Esophagus muscularis mucosa (tissue), 3 donors: ENCODE measurements at regions not wholly inside any gene's neighbourhood (a gene's known extent, or its start where the extent isn't known, plus 50 kb on each side); places are given as distances from the start of the nearest gene placed in this dataset.

Experiments used
- POLR2A ChIP-seq: fragments of 450-650 bp; IDR thresholded peaks from one replicate; pipeline ENCODE4 v1.6.1; 2017; ENCODE audit warnings: antibody characterized with exemption, moderate library complexity, mild to moderate bottlenecking, low read depth
- POLR2AphosphoS5 ChIP-seq, 2 donors: sonication (generic); formaldehyde crosslinking; IDR thresholded peaks; one replicate each; pipeline ENCODE4 v1.6.1; 2017; ENCODE audit warnings: antibody characterized with exemption in 2 of 2
- TF ChIP-seq, protein P1 (sequence below), 3 experiments: fragments of 200-600 bp in 2 of 3; fragments of 450-650 bp in 1 of 3; sonication (generic) in 2 of 3; IDR thresholded peaks; one replicate each; pipeline ENCODE4 v1.5.1; 2017 to 2019; ENCODE audit warnings: antibody characterized with exemption in 3 of 3, mild to moderate bottlenecking in 2 of 3, moderate library complexity in 1 of 3

DNA sequence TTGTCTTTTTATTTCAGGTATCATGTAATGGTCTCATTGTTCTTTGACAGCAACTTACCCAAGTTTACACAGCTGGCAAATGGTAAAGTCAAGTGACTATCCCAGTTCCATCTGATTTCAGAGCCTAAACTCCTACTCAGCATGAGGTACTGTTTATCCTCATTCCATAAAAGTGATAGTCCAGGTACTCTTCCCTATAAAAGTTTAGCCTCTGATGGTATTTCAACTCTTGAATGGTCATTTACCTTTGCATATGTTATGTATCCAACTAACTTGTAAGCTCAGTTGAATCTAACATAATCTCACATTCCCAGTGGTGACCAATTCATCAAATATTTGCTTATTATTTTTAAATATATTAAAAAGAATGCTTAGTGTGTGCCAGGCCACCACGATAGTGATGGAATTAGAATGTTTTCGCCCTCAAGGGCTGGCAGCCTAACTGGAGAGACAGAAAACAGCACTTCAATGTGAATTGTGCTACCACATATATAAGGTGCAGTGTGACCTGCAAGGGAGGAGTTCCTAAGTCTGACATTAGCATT lies 307.1 kb downstream of the CTH start:
- TF ChIP-seq, protein P1, sequence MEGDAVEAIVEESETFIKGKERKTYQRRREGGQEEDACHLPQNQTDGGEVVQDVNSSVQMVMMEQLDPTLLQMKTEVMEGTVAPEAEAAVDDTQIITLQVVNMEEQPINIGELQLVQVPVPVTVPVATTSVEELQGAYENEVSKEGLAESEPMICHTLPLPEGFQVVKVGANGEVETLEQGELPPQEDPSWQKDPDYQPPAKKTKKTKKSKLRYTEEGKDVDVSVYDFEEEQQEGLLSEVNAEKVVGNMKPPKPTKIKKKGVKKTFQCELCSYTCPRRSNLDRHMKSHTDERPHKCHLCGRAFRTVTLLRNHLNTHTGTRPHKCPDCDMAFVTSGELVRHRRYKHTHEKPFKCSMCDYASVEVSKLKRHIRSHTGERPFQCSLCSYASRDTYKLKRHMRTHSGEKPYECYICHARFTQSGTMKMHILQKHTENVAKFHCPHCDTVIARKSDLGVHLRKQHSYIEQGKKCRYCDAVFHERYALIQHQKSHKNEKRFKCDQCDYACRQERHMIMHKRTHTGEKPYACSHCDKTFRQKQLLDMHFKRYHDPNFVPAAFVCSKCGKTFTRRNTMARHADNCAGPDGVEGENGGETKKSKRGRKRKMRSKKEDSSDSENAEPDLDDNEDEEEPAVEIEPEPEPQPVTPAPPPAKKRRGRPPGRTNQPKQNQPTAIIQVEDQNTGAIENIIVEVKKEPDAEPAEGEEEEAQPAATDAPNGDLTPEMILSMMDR (IDR thresholded peaks at IDR 0.05), result no peak
- TF ChIP-seq POLR2A, result no peak
- TF ChIP-seq POLR2AphosphoS5 (IDR thresholded peaks at IDR 0.05), result no peak
